Activated naive CD8-positive, alpha-beta T cell treated with anti-CD3 and anti-CD28 coated beads for 36 hours (primary cell): ENCODE measurements at regions not wholly inside any gene's neighbourhood (a gene's known extent, or its start where the extent isn't known, plus 50 kb on each side); places are given as distances from the start of the nearest gene placed in this dataset.

ENCODE experiments used
- DNase-seq: peaks from one replicate; pipeline ENCODE4 v3.0.0; 2021
- H3K27ac Mint-ChIP-seq: one replicate; pipeline ENCODE4 v1.8.0; 2022; ENCODE audit warnings: mild to moderate bottlenecking, moderate library complexity, mixed read lengths
- H3K27me3 Mint-ChIP-seq: one replicate; pipeline ENCODE4 v1.8.0; 2022; ENCODE audit warnings: mild to moderate bottlenecking, mixed read lengths
- H3K36me3 Mint-ChIP-seq: one replicate; pipeline ENCODE4 v1.8.0; 2021; ENCODE audit warnings: mild to moderate bottlenecking, mixed read lengths
- H3K4me1 Mint-ChIP-seq: one replicate; pipeline ENCODE4 v1.8.0; 2021; ENCODE audit warnings: mixed read lengths
- H3K4me3 Mint-ChIP-seq: one replicate; pipeline ENCODE4 v1.8.0; 2022; ENCODE audit warnings: mild to moderate bottlenecking, moderate library complexity, mixed read lengths
- H3K9me3 Mint-ChIP-seq: one replicate; pipeline ENCODE4 v1.8.0; 2022; ENCODE audit warnings: mixed read lengths

DNA sequence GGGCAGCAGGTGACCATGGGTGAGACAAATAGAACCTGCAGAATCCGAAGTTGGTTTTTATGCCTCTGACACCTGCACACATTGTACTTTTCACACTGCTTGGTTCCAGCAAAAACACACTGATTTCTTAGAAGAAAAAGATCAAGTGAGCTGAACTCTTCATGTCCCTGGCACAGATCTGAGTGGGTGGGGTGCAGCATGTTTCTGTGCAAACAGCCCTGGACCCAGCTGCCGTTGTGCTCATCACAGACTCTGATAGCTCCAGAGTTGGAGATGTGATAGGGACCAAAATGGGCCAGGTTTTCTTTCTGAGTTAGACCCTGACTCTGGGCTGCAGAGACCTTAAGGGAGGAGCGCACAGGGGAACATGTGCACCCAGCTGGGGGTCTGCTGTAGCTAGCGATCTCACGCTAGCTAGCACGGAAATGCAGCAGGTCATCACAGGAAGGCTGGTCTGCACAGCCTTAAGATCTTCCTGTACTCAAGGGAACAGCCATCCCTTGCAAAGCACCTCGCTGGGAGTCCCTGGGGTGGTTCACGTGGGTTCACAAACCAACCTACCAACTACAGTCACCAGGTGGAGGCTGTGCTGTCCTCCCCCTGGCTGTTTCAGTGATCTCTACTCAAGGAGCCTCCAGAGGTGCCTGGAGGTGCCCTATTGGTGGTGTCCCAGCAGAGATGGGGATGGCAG is 291.1 kb downstream of the PTPRU start:
- Mint-ChIP-seq H3K27me3 (peaks cover 40% of the 10 kb centered on the region), H3K27ac (no peak overlapping the region), H3K4me1 (no peaks in the 10 kb centered on the region), H3K36me3 (no peaks in the 10 kb centered on the region), H3K4me3 (no peak overlapping the region), H3K9me3 (peaks cover 14% of the 10 kb centered on the region)
- DNase-seq = no peak

DNA sequence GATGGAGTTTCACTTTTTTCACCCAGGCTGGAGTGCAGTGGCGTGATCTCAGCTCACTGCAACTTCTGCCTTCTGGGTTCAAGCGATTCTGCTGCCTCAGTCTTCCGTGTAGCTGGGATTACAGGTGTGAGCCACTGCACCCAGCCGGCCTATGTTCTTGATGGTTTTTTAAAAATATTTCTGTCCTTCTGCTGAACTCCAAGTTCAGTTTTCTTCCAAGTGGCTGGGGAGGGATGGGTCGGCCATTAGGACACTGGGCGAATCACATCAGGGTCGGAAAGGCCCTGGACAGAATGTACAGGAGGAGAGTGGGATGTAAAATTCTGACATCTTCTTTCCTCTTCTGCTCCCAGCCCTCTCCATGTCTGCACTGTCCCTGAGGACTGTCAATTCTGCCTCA is 289.6 kb downstream of the PTPRU start:
- no peaks in the 10 kb centered on the region for H3K4me1 Mint-ChIP-seq
- DNase-seq = no peak
- peaks cover 14% of the 10 kb centered on the region for H3K9me3 Mint-ChIP-seq
- H3K27ac Mint-ChIP-seq = no peak overlapping the region
- H3K36me3 Mint-ChIP-seq = no peaks in the 10 kb centered on the region
- H3K4me3 Mint-ChIP-seq = no peak overlapping the region
- peaks cover 41% of the 10 kb centered on the region for H3K27me3 Mint-ChIP-seq

DNA sequence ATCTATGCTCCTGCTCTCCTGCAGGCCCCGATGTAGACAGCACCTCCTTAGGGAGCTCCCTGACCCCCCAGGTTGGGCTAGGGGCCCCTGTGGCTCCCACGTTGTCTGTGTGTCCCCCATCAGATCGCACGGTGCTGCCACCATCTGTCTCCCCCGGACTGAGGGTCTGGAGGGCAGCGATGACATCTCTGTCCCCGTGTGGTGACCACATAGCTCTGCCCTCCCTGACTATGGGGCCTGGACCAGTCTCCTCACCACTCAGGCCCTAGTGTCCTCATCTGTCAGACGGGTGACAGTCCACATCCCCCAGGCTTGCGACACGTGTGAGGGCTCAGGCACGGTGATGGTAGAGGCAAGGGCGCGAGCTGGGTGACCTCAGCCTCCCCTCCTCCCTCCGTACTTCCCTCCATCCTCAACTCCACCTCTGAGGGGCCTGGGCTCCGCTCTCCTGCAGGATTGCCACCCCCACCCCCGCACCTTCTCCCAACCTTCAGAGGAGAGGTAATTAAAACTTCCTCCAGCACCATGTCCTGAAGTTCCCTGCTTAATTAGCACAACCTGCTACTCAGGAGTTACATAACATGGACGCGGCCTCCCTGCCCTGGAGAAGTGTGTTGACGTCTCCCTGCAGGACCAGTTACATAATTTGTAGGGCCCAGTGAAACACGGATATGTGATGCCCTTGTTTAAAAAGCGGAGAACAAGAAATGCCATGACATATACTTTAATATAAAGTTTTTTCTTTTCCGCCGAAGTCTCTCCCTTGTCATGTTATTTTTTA is 288.2 kb downstream of the PTPRU start:
- Mint-ChIP-seq H3K27me3 (peaks cover 41% of the 10 kb centered on the region), H3K4me1 (no peaks in the 10 kb centered on the region), H3K4me3 (no peak overlapping the region), H3K36me3 (no peaks in the 10 kb centered on the region), H3K27ac (no peak overlapping the region), H3K9me3 (peaks cover 8% of the 10 kb centered on the region)
- no peak for DNase-seq

DNA sequence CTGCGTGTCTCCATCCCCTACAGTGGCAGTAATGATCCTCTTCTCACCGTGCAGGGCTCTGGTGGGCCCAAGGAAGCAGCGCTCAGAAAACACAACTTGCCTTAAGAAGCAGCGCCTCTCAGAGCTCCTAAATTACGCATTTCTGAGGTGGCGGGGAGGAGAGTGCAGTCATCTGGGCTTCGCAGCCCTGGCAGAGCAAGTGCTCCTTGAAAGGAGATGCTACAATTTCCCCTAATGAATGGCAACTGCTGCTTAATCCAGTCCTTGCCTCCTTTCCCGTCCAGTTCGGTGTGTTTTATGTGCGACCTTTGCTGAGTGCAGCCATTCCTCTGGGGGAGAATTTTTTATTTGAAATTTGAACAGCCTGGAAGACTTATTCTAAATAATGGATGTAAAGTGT is 287.3 kb downstream of the PTPRU start:
- DNase-seq = no peak
- no peaks in the 10 kb centered on the region for H3K36me3 Mint-ChIP-seq

DNA sequence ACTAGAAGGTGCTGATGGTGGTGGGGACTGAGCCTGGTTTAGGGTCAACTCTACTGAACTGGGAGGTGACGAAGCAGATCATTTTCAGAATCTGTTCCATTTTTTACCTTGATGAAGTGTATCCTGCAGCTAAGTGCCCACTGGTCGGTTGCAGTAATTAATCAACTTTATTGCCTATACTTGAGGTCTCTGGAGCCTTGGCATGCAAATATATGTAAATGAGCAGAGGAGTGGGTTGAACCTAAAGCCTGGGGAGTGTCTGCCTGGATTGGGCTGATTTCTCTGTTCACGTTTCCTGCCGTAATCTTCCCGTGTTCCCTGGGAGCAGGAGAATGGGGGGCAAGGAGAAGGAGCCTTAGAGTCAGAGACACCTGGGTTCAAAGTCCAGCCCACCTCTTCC is 286.8 kb downstream of the PTPRU start:
- no peak overlapping the region for H3K27ac Mint-ChIP-seq
- H3K27me3 Mint-ChIP-seq = peaks cover 46% of the 10 kb centered on the region
- no peak overlapping the region for H3K4me3 Mint-ChIP-seq
- no peaks in the 10 kb centered on the region for H3K9me3 Mint-ChIP-seq
- no peaks in the 10 kb centered on the region for H3K4me1 Mint-ChIP-seq
- no peaks in the 10 kb centered on the region for H3K36me3 Mint-ChIP-seq
- DNase-seq = no peak

More for the DNA sequence above, 287.3 kb downstream of the PTPRU start:
- Mint-ChIP-seq H3K9me3 (no peaks in the 10 kb centered on the region), H3K4me1 (no peaks in the 10 kb centered on the region), H3K27me3 (peaks cover 45% of the 10 kb centered on the region), H3K27ac (no peak overlapping the region), H3K4me3 (no peak overlapping the region)

GRCh38 chr1:29521811-29522580 is 285.7 kb downstream of the PTPRU start:
- H3K27ac Mint-ChIP-seq = no peak overlapping the region
- H3K9me3 Mint-ChIP-seq = no peaks in the 10 kb centered on the region
- no peaks in the 10 kb centered on the region for H3K4me1 Mint-ChIP-seq
- no peak overlapping the region for H3K4me3 Mint-ChIP-seq
- peaks cover 36% of the 10 kb centered on the region for H3K27me3 Mint-ChIP-seq
- no peak for DNase-seq
- H3K36me3 Mint-ChIP-seq = no peaks in the 10 kb centered on the region

GRCh38 chr1:29521438-29521715 is 285.1 kb downstream of the PTPRU start:
- Mint-ChIP-seq H3K4me1 (no peaks in the 10 kb centered on the region), H3K9me3 (no peaks in the 10 kb centered on the region), H3K36me3 (no peaks in the 10 kb centered on the region), H3K27me3 (peaks cover 37% of the 10 kb centered on the region), H3K27ac (no peak overlapping the region), H3K4me3 (no peak overlapping the region)
- DNase-seq = no peak

- no peak overlapping the region for H3K4me3 Mint-ChIP-seq
- H3K27me3 Mint-ChIP-seq = peaks cover 32% of the 10 kb centered on the region
- no peaks in the 10 kb centered on the region for H3K9me3 Mint-ChIP-seq
- no peak for DNase-seq
- no peaks in the 10 kb centered on the region for H3K36me3 Mint-ChIP-seq
- H3K27ac Mint-ChIP-seq = no peak overlapping the region
- no peaks in the 10 kb centered on the region for H3K4me1 Mint-ChIP-seq
Observed at GRCh38 chr1:29520571-29521437, 284.5 kb downstream of the PTPRU start.

- no peaks in the 10 kb centered on the region for H3K9me3 Mint-ChIP-seq
- no peaks in the 10 kb centered on the region for H3K4me1 Mint-ChIP-seq
- DNase-seq = no peak
- no peak overlapping the region for H3K27ac Mint-ChIP-seq
- H3K36me3 Mint-ChIP-seq = no peaks in the 10 kb centered on the region
- H3K4me3 Mint-ChIP-seq = no peak overlapping the region
- H3K27me3 Mint-ChIP-seq = peaks cover 29% of the 10 kb centered on the region
Observed at GRCh38 chr1:29519788-29520110, 283.4 kb downstream of the PTPRU start.

DNA sequence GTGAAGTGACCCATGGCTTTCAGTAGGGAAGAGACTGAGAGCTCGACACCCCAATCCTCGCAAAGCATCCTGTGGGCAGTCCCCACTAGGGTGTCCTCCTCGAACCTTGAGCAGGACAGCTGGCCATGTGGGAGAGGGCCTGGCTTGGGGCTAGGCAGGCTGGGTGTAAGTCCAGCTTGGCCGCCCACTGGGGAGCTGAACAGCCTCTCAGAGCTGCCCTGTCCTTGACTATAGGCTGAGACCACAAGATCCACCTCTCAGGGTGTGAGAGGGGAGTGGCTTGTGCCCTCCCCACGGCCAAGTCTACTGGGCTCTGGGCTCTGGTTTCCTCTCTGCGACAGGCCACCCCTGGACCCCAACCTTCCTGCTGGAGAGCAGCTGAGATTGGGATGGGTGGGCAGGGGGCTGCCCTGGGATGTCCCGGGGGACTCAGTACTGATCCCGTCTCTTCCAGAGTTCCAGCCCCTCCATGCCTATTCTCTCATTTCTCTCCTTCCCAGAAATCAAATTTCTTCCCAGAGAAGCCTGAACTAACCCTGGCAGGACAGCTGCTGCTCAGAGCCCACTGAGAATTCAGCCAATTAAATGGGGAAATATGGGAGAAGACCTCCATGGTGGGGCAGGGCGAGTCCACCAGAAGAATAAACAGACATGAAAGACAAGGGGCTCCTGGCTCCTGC is 282.9 kb downstream of the PTPRU start:
- peaks cover 29% of the 10 kb centered on the region for H3K27me3 Mint-ChIP-seq
- no peak for DNase-seq
- no peak overlapping the region for H3K4me3 Mint-ChIP-seq
- no peaks in the 10 kb centered on the region for H3K4me1 Mint-ChIP-seq
- no peaks in the 10 kb centered on the region for H3K9me3 Mint-ChIP-seq
- H3K27ac Mint-ChIP-seq = no peak overlapping the region
- H3K36me3 Mint-ChIP-seq = no peaks in the 10 kb centered on the region

DNA sequence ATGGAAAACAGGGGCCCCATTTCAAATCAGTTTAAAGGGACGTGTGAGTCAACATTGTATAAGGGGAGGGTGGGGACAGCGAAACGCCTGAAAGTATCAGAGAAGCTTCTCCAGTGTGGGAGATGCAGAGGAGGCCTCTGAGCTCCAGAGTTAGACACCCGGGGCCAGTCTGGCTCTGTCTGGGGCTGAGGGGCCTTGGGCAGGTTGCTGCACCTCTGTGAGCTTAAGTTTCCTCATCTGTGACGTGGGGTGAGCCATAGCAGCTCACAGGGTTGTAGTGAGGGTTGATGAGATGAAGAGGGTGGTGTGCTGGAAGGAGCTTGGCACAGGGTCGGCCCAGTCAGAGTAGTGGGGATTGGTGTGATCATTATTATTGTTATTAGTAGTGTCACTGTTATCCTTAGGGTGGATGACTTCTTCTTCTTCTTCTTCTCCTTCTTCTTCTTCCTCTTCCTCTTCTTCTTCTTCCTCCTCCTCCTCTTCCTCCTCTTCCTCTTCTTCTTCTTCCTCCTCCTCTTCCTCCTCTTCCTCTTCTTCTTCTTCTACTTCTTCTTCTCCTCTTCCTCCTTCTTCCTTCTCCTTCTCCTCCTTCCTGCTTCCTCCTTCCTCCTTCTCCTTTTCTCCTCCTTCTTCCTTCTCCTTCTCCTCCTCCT is 282.0 kb downstream of the PTPRU start:
- Mint-ChIP-seq H3K4me3 (no peak overlapping the region), H3K36me3 (no peaks in the 10 kb centered on the region), H3K27me3 (peaks cover 20% of the 10 kb centered on the region), H3K4me1 (no peaks in the 10 kb centered on the region), H3K9me3 (no peaks in the 10 kb centered on the region), H3K27ac (no peak overlapping the region)
- no peak for DNase-seq

- no peak for DNase-seq
- peaks cover 14% of the 10 kb centered on the region for H3K27me3 Mint-ChIP-seq
- no peaks in the 10 kb centered on the region for H3K36me3 Mint-ChIP-seq
- H3K9me3 Mint-ChIP-seq = no peaks in the 10 kb centered on the region
- no peak overlapping the region for H3K27ac Mint-ChIP-seq
- H3K4me1 Mint-ChIP-seq = no peaks in the 10 kb centered on the region
- H3K4me3 Mint-ChIP-seq = no peak overlapping the region
Observed at GRCh38 chr1:29517251-29518086, 281.1 kb downstream of the PTPRU start.

- peaks cover 12% of the 10 kb centered on the region for H3K27me3 Mint-ChIP-seq
- H3K36me3 Mint-ChIP-seq = no peaks in the 10 kb centered on the region
- H3K4me1 Mint-ChIP-seq = no peaks in the 10 kb centered on the region
- DNase-seq = no peak
- no peak overlapping the region for H3K4me3 Mint-ChIP-seq
- H3K27ac Mint-ChIP-seq = no peak overlapping the region
- no peaks in the 10 kb centered on the region for H3K9me3 Mint-ChIP-seq
Observed at GRCh38 chr1:29516063-29516820, 279.9 kb downstream of the PTPRU start.
